ENCODE measurements at regions not wholly inside any gene's neighbourhood (a gene's known extent, or its start where the extent isn't known, plus 50 kb on each side); places are given as distances from the start of the nearest gene placed in this dataset.

DNA sequence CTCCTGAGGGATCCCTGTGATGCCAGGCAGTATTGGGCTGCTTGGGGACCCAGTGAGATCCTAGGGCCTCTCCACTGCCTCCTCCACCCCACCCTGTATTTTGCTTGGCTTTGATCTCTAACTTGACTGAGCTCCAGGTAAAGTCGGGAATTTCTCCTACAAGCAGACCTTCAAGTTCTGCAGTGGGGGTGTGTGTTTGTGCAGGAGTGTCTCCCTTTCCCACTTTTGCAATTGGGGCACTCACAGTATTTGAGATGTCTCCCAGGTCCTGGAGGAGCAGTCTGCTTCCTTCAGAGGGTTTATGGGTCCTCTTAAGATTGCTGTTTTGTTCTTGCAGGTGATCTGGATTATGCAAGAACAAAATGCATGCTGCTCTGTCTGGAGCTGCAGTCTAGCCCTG is 68.9 kb downstream of the ALG10B start:
- H2AFZ ChIP-seq (ENCODE audit: low read depth, low read length) = no peak overlapping the region
- H3K4me3 ChIP-seq = no peak overlapping the region
- H3K27ac ChIP-seq (ENCODE audit: extremely low read depth, low read depth, low read length) = no peak overlapping the region
- no TSS peak for BruUV-seq (replicated peaks)
- intact Hi-C loops (cut with micrococcal nuclease) = no loop called here
- H3K9me3 ChIP-seq (replicated peaks; ENCODE audit: control insufficient read depth, insufficient read depth, low read depth, low read length) = no peaks in the 10 kb centered on the region
- H3K79me2 ChIP-seq (ENCODE audit: control insufficient read depth, insufficient read depth, low read length) = no peaks in the 10 kb centered on the region
- H3K27me3 ChIP-seq (ENCODE audit: control insufficient read depth in 2 of 2, insufficient read depth in 2 of 2, low read length in 2 of 2) = no peaks in the 10 kb centered on the region
- no peaks in the 10 kb centered on the region for H4K20me1 ChIP-seq (replicated peaks; ENCODE audit: control insufficient read depth, insufficient read depth, low read length)
- POLR2A ChIA-PET = no interaction called here
- no peak for ATAC-seq
- H3K4me2 ChIP-seq (ENCODE audit: insufficient read depth, low read length) = no peak overlapping the region
- H3K9ac ChIP-seq (ENCODE audit: insufficient read depth in 1 of 2, low read depth in 2 of 2, low read length in 2 of 2) = no peak overlapping the region
- no peak for FAIRE-seq
- no peaks in the 10 kb centered on the region for H3K36me3 ChIP-seq (ENCODE audit: control insufficient read depth, insufficient read depth, low read length)
- no peaks in the 10 kb centered on the region for H3K4me1 ChIP-seq (replicated peaks in 1 of 2; ENCODE audit: control insufficient read depth in 2 of 2, insufficient read depth in 2 of 2, low read length in 2 of 2)
- in situ Hi-C loops (cut with MboI) = no loop called here
- no peaks in the 10 kb centered on the region for H3K9me1 ChIP-seq (ENCODE audit: control insufficient read depth, insufficient read depth, low read length)
- no peak for DNase-seq (ENCODE audit: extremely low read depth in 1 of 4, low spot score in 3 of 4)
- CTCF ChIA-PET (ENCODE audit: low intra/inter-chr PET ratio) = no interaction called here
- WGBS (ENCODE audit: insufficient coverage, low coverage, missing lambda C conversion rate) = 0% methylated on average over 1 of the region's 1 CpG
- TF ChIP-seq GABPB1 (CRISPR knock-in tag; IDR thresholded peaks at IDR 0.05) (no peak), BHLHE40 (IDR thresholded peaks at IDR 0.05; ENCODE audit: low read length) (no peak), GATAD2B (IDR thresholded peaks at IDR 0.05; ENCODE audit: borderline replicate concordance) (no peak), LARP7 (IDR thresholded peaks at IDR 0.05) (no peak), ZNF134 (CRISPR knock-in tag; conservative IDR thresholded peaks at IDR 0.05) (no peak), CXXC5 (CRISPR knock-in tag; IDR thresholded peaks at IDR 0.05) (no peak), EHMT2 (IDR thresholded peaks at IDR 0.05) (no peak), NFXL1 (CRISPR knock-in tag; IDR thresholded peaks at IDR 0.05) (no peak), ZNF644 (tag; IDR thresholded peaks at IDR 0.05; ENCODE audit: low read depth) (no peak), KLF1 (tag; IDR thresholded peaks at IDR 0.05) (no peak)
- TF ChIP-seq, protein P1, sequence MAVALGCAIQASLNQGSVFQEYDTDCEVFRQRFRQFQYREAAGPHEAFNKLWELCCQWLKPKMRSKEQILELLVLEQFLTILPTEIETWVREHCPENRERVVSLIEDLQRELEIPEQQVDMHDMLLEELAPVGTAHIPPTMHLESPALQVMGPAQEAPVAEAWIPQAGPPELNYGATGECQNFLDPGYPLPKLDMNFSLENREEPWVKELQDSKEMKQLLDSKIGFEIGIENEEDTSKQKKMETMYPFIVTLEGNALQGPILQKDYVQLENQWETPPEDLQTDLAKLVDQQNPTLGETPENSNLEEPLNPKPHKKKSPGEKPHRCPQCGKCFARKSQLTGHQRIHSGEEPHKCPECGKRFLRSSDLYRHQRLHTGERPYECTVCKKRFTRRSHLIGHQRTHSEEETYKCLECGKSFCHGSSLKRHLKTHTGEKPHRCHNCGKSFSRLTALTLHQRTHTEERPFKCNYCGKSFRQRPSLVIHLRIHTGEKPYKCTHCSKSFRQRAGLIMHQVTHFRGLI (CRISPR knock-in tag; IDR thresholded peaks at IDR 0.05) = no peak
- TF ChIP-seq, protein P2, sequence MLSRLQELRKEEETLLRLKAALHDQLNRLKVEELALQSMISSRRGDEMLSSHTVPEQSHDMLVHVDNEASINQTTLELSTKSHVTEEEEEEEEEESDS (CRISPR knock-in tag; IDR thresholded peaks at IDR 0.05) = no peak
- TF ChIP-seq, protein P3, sequence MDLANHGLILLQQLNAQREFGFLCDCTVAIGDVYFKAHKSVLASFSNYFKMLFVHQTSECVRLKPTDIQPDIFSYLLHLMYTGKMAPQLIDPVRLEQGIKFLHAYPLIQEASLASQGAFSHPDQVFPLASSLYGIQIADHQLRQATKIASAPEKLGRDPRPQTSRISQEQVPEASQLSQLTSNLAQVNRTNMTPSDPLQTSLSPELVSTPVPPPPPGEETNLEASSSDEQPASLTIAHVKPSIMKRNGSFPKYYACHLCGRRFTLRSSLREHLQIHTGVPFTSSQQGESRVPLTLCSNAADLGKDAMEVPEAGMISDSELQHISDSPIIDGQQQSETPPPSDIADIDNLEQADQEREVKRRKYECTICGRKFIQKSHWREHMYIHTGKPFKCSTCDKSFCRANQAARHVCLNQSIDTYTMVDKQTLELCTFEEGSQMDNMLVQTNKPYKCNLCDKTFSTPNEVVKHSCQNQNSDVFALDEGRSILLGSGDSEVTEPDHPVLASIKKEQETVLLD (IDR thresholded peaks at IDR 0.05) = no peak
- TF ChIP-seq, protein P4, sequence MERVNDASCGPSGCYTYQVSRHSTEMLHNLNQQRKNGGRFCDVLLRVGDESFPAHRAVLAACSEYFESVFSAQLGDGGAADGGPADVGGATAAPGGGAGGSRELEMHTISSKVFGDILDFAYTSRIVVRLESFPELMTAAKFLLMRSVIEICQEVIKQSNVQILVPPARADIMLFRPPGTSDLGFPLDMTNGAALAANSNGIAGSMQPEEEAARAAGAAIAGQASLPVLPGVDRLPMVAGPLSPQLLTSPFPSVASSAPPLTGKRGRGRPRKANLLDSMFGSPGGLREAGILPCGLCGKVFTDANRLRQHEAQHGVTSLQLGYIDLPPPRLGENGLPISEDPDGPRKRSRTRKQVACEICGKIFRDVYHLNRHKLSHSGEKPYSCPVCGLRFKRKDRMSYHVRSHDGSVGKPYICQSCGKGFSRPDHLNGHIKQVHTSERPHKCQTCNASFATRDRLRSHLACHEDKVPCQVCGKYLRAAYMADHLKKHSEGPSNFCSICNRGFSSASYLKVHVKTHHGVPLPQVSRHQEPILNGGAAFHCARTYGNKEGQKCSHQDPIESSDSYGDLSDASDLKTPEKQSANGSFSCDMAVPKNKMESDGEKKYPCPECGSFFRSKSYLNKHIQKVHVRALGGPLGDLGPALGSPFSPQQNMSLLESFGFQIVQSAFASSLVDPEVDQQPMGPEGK (CRISPR knock-in tag; IDR thresholded peaks at IDR 0.05; ENCODE audit: borderline replicate concordance) = no peak
